ENCODE measurements at regions not wholly inside any gene's neighbourhood (a gene's known extent, or its start where the extent isn't known, plus 50 kb on each side); places are given as distances from the start of the nearest gene placed in this dataset.

DNA sequence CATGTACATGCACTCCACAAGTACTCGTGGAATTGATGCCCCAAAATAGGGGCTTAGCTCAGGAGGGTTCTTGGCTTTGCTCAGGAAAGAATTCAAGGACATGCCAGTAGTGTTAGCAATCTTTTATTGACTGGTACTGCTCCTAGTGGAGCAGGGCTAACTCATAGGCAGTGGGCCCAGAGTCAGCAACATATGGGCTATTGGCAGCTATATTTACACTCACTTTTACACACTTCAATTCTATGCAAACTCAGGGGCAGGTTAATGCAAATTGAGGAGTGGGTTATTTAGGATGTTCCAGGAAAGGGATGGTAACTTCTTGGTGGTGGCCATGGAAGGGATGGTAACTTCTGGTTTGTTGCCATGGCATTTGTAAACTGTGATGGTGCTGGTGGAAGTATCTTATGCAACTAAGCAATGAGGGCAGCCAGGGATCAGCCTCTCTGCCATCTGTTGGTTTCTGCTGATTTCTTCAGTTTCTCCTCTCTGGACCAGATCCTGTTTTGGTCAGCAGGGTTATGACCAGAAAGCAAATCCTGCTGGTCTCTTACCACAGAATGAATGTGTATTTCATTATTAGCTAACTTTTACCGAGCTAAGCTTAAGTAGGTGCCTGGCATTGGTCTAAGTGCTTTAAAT lies 69.2 kb upstream of the FAT1 start:
- TF ChIP-seq CTCF (optimal IDR thresholded peaks at IDR 0.05 in 1 of 3, IDR thresholded peaks at IDR 0.05 in 1 of 3, conservative IDR thresholded peaks at IDR 0.05 in 1 of 3; ENCODE audit: extremely low read depth in 1 of 3, insufficient read depth in 2 of 3, low read length in 3 of 3) = no peak
- TF ChIP-seq EZH2 (IDR thresholded peaks at IDR 0.05; ENCODE audit: low read length) = no peak
